Vagina (tissue), 2 donors: ENCODE measurements at regions not wholly inside any gene's neighbourhood (a gene's known extent, or its start where the extent isn't known, plus 50 kb on each side); places are given as distances from the start of the nearest gene placed in this dataset.

Experiments
- DNase-seq, 2 donors: peaks; one replicate each; pipeline ENCODE4 v3.0.0-alpha.2; 2017; ENCODE audit errors: extremely low spot score in 2 of 2
- H3K27ac ChIP-seq: fragments of 200-600 bp; sonication (generic); one replicate; pipeline ENCODE4 v1.5.1; 2019
- H3K27me3 ChIP-seq: fragments of 200-600 bp; sonication (generic); one replicate; pipeline ENCODE4 v1.5.1; 2019
- H3K36me3 ChIP-seq, 2 donors: fragments of 200-600 bp; sonication (generic); one replicate each; pipeline ENCODE4 v1.5.1; 2017 to 2019
- H3K4me1 ChIP-seq: fragments of 200-600 bp; sonication (generic); one replicate; pipeline ENCODE4 v1.5.1; 2019
- H3K4me3 ChIP-seq, 2 donors: fragments of 200-600 bp; sonication (generic); 1 replicate in 1 of 2; 2 replicates in 1 of 2; pipeline ENCODE4 v1.5.1; 2016 to 2019
- H3K9me3 ChIP-seq: fragments of 200-600 bp; sonication (generic); one replicate; pipeline ENCODE4 v1.5.1; 2019
- POLR2A ChIP-seq, 2 donors: fragments of 450-650 bp; IDR thresholded peaks; one replicate each; pipeline ENCODE4 v1.6.1; 2017; ENCODE audit warnings: antibody characterized with exemption in 2 of 2, mild to moderate bottlenecking in 2 of 2, moderate library complexity in 2 of 2
- POLR2AphosphoS5 ChIP-seq, 2 donors: sonication (generic); formaldehyde crosslinking; IDR thresholded peaks; one replicate each; pipeline ENCODE4 v1.9.0; 2017; ENCODE audit warnings: antibody characterized with exemption in 2 of 2, mild to moderate bottlenecking in 2 of 2, low read depth in 1 of 2; ENCODE audit not compliant: insufficient read depth in 1 of 2
- intact Hi-C: fragments of 100-400 bp; cut with DNase I; formaldehyde crosslinking; loops from one replicate; pipeline ENCODE4 v1.15.1; 2023
- TF ChIP-seq, protein P1 (sequence below), 3 experiments: fragments of 450-650 bp in 2 of 3; fragments of 200-600 bp in 1 of 3; sonication (generic) in 1 of 3; IDR thresholded peaks; one replicate each; pipeline ENCODE4 v1.5.1; 2017 to 2019; ENCODE audit warnings: antibody characterized with exemption in 3 of 3, mild to moderate bottlenecking in 2 of 3, moderate library complexity in 2 of 3

DNA sequence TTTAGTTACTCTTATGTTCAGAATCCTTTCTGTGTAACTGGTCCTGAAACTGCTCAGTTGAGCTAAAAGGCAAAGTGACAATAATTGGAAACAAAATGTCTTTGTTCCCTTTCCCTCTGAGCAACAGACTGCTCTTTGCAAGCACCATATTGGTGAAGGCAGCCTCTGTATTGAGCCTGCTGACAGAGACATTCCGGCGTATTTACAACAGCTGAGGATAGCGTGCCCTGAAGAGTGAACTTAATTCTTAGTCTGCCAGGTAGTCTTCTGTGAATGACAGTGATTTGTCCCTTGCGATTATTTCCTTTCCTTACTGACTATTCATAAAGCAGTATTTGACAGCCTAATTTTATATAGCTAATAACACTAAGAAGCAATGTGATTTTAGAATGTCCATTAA is 239.1 kb downstream of the CPS1 start:
- no peak for DNase-seq
- no peak overlapping the region for H3K27ac ChIP-seq
- H3K27me3 ChIP-seq: no peaks in the 10 kb centered on the region
- H3K36me3 ChIP-seq: no peaks in the 10 kb centered on the region
- intact Hi-C loops: no loop called here
- H3K9me3 ChIP-seq: no peaks in the 10 kb centered on the region
- H3K4me1 ChIP-seq: no peaks in the 10 kb centered on the region
- H3K4me3 ChIP-seq: no peak overlapping the region
- TF ChIP-seq POLR2AphosphoS5 (IDR thresholded peaks at IDR 0.05; ENCODE audit: insufficient read depth in 1 of 2, low read depth in 1 of 2): no peak
- TF ChIP-seq POLR2A (IDR thresholded peaks at IDR 0.05): no peak
- TF ChIP-seq, protein P1, sequence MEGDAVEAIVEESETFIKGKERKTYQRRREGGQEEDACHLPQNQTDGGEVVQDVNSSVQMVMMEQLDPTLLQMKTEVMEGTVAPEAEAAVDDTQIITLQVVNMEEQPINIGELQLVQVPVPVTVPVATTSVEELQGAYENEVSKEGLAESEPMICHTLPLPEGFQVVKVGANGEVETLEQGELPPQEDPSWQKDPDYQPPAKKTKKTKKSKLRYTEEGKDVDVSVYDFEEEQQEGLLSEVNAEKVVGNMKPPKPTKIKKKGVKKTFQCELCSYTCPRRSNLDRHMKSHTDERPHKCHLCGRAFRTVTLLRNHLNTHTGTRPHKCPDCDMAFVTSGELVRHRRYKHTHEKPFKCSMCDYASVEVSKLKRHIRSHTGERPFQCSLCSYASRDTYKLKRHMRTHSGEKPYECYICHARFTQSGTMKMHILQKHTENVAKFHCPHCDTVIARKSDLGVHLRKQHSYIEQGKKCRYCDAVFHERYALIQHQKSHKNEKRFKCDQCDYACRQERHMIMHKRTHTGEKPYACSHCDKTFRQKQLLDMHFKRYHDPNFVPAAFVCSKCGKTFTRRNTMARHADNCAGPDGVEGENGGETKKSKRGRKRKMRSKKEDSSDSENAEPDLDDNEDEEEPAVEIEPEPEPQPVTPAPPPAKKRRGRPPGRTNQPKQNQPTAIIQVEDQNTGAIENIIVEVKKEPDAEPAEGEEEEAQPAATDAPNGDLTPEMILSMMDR (IDR thresholded peaks at IDR 0.05): no peak

DNA sequence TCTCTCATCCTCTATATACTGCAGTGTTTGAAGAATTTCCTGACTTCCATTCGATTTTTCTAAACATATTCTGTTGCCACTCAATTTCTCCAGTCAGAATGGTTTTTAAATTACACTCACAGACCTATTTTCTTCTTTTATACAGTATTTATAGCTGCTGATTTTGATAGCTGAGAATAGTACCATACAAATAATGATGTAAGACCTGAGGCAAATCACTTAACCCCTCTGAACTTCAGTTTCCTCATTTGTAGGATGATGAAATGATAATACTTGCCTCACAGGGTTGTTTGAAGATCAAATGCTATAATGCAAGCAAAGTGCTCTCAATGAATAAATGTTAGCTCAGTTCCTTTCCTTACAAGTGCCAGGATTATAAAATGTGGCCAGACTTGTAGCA is 241.8 kb downstream of the CPS1 start:
- Histone ChIP-seq H3K27ac (no peak overlapping the region), H3K4me3 (no peak overlapping the region), H3K9me3 (no peaks in the 10 kb centered on the region), H3K4me1 (no peaks in the 10 kb centered on the region), H3K27me3 (no peaks in the 10 kb centered on the region), H3K36me3 (no peaks in the 10 kb centered on the region)
- TF ChIP-seq POLR2A (IDR thresholded peaks at IDR 0.05) (no peak), POLR2AphosphoS5 (IDR thresholded peaks at IDR 0.05; ENCODE audit: insufficient read depth in 1 of 2, low read depth in 1 of 2) (no peak)
- TF ChIP-seq, protein P1 (IDR thresholded peaks at IDR 0.05): no peak
- intact Hi-C loops: no loop called here
- DNase-seq: no peak

DNA sequence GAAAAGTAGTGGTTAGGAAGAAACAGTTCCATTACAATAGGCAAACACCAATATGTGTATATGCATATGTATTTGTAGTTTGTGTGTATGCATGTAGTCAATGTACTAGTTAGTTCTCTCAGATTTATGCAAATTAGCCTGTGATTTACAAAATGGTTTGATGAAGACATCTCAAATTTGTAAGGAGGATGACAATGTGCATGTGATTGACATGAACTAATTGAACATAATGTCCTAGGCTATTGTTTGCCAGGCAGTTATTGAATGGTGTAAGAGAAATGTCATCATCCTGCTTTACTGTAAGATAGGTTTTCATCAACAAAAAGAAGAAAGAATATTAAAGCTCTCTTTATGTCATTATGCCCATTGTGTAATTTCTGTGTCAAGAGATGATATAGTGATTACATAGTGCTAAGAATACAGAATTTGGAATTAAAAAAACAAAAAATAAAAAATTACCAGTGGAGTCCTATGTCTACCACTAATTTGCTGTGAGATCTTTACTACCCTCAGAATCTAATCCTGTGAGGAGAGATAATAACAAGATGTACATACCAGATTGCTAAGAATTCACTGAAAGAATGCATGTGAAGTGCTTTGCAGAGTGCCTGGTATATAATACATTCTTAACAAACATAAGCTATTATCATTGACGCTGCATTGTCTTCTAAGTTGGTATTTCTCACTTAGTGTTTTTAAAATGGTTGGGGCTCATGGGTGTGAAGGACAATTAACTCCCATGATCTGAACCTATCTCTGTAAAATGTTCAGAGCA is 258.0 kb downstream of the CPS1 start:
- Histone ChIP-seq H3K27me3 (no peaks in the 10 kb centered on the region), H3K27ac (no peak overlapping the region), H3K36me3 (no peaks in the 10 kb centered on the region), H3K9me3 (no peaks in the 10 kb centered on the region), H3K4me1 (no peaks in the 10 kb centered on the region), H3K4me3 (no peak overlapping the region)
- TF ChIP-seq, protein P1 (IDR thresholded peaks at IDR 0.05): no peak
- TF ChIP-seq POLR2AphosphoS5 (IDR thresholded peaks at IDR 0.05; ENCODE audit: insufficient read depth in 1 of 2, low read depth in 1 of 2): no peak
- no peak for TF ChIP-seq POLR2A (IDR thresholded peaks at IDR 0.05)
- intact Hi-C loops: no loop called here
- no peak for DNase-seq

DNA sequence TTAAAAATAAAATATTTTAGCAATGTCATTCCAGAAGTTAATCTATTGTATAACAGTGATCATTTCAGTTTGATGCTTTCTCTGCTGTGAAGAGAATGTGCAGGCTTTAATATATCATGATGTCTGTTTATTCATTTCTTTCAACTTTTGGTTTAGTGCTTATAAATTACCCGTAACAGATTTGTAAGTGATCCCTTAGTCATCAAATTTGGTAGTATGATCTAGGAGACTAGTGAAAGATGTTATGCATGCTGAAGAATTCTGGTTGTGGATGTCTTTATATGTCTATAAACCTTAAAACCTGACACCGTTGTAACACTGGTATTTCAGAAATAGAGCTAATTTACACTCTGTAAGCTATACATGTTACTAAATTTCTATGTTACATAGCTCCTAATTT is 260.4 kb downstream of the CPS1 start:
- no peaks in the 10 kb centered on the region for H3K27me3 ChIP-seq
- no peaks in the 10 kb centered on the region for H3K36me3 ChIP-seq
- no peaks in the 10 kb centered on the region for H3K4me1 ChIP-seq
- H3K9me3 ChIP-seq: no peaks in the 10 kb centered on the region
- H3K27ac ChIP-seq: no peak overlapping the region
- H3K4me3 ChIP-seq: no peak overlapping the region
- TF ChIP-seq, protein P1 (IDR thresholded peaks at IDR 0.05): no peak
- no peak for TF ChIP-seq POLR2AphosphoS5 (IDR thresholded peaks at IDR 0.05; ENCODE audit: insufficient read depth in 1 of 2, low read depth in 1 of 2)
- no peak for TF ChIP-seq POLR2A (IDR thresholded peaks at IDR 0.05)
- DNase-seq: no peak
- intact Hi-C loops: no loop called here

DNA sequence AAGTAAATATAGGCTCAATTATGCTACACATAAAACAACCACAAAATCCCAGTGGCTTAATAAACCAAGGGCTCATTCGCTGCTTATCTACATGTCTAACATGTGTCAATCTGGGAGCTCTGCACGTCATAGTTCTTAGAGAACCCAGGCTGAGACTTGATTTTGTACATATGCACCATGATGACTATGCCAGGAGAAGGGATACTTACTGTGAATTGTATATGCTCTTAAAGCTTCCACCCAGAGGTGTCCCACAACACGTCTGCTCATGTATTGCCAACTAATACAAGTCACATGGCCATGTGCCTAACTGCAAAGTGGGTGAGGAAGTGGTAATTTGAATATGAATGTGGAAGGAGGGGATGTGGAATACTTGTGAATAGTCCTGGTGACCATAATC is 262.1 kb downstream of the CPS1 start:
- Histone ChIP-seq H3K27ac (no peak overlapping the region), H3K4me3 (no peak overlapping the region), H3K9me3 (no peaks in the 10 kb centered on the region), H3K4me1 (no peaks in the 10 kb centered on the region), H3K36me3 (no peaks in the 10 kb centered on the region), H3K27me3 (no peaks in the 10 kb centered on the region)
- intact Hi-C loops: no loop called here
- TF ChIP-seq POLR2A (IDR thresholded peaks at IDR 0.05): no peak
- no peak for TF ChIP-seq POLR2AphosphoS5 (IDR thresholded peaks at IDR 0.05; ENCODE audit: insufficient read depth in 1 of 2, low read depth in 1 of 2)
- DNase-seq: no peak
